GM19463 (cell line): ENCODE measurements at regions not wholly inside any gene's neighbourhood (a gene's known extent, or its start where the extent isn't known, plus 50 kb on each side); places are given as distances from the start of the nearest gene placed in this dataset.
"Not testable (repeated sequence)": the region's sequence is repeated elsewhere in the genome, so short reads cannot be mapped to it uniquely, and the experiment has no call there.

Experiments used
- ATAC-seq: cut with Tn5 transposase; IDR thresholded peaks from one replicate; pipeline ENCODE4 v1.9.1; 2021; ENCODE audit warnings: mild to moderate bottlenecking, moderate library complexity; ENCODE audit not compliant: unreplicated experiment

GRCh38 chr18:961644-962355 is 57.1 kb downstream of the ADCYAP1 start:
- no peak for ATAC-seq

- no peak for ATAC-seq
These were observed 58.6 kb downstream of the ADCYAP1 start for GRCh38 chr18:963276-963675.

- ATAC-seq: no peak
These were observed 61.5 kb downstream of the ADCYAP1 start for GRCh38 chr18:965921-966758.

GRCh38 chr18:966759-967576 is 62.3 kb downstream of the ADCYAP1 start:
- ATAC-seq: no peak

- ATAC-seq: not testable (repeated sequence)
These were observed 64.2 kb downstream of the ADCYAP1 start for GRCh38 chr18:968910-969309.

GRCh38 chr18:969311-969710 is 64.6 kb downstream of the ADCYAP1 start:
- not testable (repeated sequence) for ATAC-seq

GRCh38 chr18:974606-975005 is 69.9 kb downstream of the ADCYAP1 start:
- not testable (repeated sequence) for ATAC-seq

GRCh38 chr18:976393-977128 is 71.9 kb downstream of the ADCYAP1 start:
- ATAC-seq: not testable (repeated sequence)

GRCh38 chr18:977327-977726 is 72.7 kb downstream of the ADCYAP1 start:
- ATAC-seq: not testable (repeated sequence)

GRCh38 chr18:977732-978131 is 73.1 kb downstream of the ADCYAP1 start:
- not testable (repeated sequence) for ATAC-seq

- ATAC-seq: no peak
These were observed 75.9 kb downstream of the ADCYAP1 start for GRCh38 chr18:980586-980985.

- no peak for ATAC-seq
These were observed 79.3 kb downstream of the ADCYAP1 start for GRCh38 chr18:984004-984403.

GRCh38 chr18:985212-985661 is 80.6 kb downstream of the ADCYAP1 start:
- no peak for ATAC-seq

- ATAC-seq: no peak
These were observed 81.4 kb downstream of the ADCYAP1 start for GRCh38 chr18:986051-986450.

- no peak for ATAC-seq
These were observed 81.9 kb downstream of the ADCYAP1 start for GRCh38 chr18:986552-986951.

GRCh38 chr18:987325-988186 is 82.9 kb downstream of the ADCYAP1 start:
- ATAC-seq: no peak

- no peak for ATAC-seq
These were observed 84.8 kb downstream of the ADCYAP1 start for GRCh38 chr18:989425-989824.

- ATAC-seq: no peak
These were observed 85.5 kb downstream of the ADCYAP1 start for GRCh38 chr18:990197-990596.

GRCh38 chr18:991441-991840 is 86.8 kb downstream of the ADCYAP1 start:
- no peak for ATAC-seq

- no peak for ATAC-seq
These were observed 88.9 kb downstream of the ADCYAP1 start for GRCh38 chr18:993560-993959.
